ENCODE measurements at regions not wholly inside any gene's neighbourhood (a gene's known extent, or its start where the extent isn't known, plus 50 kb on each side); places are given as distances from the start of the nearest gene placed in this dataset.

DNA sequence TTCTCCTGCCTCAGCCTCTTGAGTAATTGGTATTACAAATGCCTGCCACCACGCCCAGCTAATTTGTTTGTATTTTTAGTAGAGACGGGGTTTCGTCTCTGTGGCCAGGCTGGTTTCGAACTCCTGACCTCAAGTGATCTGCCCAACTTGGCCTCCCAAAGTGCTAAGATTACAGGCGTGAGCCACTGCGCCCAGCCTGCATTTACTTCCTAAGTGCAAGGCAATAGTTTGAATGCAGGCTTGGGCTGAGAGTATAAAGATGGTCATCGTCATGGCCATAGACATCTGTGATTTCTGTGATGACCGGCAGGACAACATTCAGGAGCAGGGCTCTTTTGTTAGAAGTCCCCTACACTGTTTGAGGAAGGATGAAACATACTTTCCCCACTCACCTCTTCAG is 393.9 kb upstream of the SHH start:
- TF ChIP-seq POLR2A (IDR thresholded peaks at IDR 0.05), result no peak
- TF ChIP-seq CTCF (IDR thresholded peaks at IDR 0.05), result no peak
- no peak for TF ChIP-seq POLR2AphosphoS5 (IDR thresholded peaks at IDR 0.05)

Data from suprapubic skin (tissue), 4 donors.